ENCODE measurements at regions not wholly inside any gene's neighbourhood (a gene's known extent, or its start where the extent isn't known, plus 50 kb on each side); places are given as distances from the start of the nearest gene placed in this dataset.
"Not testable (repeated sequence)": the region's sequence is repeated elsewhere in the genome, so short reads cannot be mapped to it uniquely, and the experiment has no call there.

DNA sequence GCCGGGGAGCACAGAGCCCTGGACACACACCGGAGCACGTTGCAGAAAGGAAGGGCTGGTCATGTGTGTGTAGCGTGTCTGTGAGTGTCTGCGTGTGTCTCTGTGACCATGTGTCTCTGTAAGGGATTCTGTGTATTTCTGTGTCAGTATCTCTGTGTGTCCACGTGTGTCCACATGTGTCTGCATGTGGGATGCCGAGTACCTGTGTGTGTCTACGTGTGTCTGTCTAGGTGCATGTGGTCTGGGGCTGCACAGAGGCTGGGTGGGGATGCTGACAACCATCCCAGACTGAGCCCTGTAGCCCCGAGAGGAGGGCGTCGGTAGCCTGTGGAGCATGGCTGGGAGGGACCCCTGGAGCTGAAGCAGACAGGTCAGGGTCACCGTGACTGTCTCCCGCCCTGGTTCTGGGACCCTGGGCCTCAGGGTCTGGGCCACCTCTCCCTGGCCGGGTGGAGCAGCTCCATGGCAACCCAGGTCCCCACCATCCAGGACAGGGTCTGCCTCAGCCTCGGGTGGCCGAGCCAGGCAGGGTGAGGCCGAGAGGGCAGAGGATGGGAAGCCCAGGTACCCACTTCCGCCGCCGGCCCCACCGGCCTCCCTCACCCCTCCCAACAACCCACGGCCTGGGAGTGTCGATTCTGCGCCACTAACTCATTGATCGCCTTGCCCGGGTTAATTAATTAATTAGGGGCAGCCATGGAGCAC, 122.7 kb downstream of the FAM53A start:
- FAIRE-seq = no peak
- no peak for DNase-seq (ENCODE audit: low spot score)

DNA sequence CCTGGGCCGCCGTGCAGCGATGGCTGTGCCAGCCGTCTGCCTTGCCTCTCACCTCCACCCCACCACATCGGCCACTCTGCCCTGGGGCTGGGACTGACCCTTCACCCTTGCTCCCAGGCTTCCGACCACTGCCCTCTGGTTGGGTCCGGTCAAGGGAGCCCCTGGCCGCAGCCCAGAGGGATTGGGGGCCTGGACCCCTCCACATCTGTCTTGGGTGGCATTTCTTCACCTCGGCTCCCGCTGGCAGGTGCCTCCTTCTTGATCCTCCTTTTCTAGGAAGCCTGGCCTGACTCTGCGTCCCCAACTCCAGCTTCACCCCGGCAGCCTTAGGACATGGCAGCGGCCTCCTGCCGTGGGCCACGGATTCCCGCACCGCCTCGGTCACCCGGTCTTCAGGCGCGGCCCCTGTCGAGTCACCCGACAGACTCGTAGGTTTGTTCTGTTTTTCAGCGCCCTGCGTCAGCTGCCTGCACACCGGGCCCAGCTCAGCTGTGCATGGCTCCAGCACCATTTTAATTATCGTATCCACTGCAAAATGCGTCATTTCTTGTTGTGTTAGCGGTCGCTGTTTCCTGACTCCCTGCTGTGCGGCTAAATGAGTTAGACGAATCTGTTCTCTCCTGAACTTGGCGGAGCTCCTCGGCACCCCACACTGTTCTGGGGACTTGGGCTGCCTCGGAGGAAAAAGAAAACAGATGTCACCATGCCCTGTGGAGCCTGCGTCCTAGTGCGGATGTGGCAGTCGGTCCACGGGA, 124.0 kb downstream of the FAM53A start:
- FAIRE-seq (no peak), DNase-seq (ENCODE audit: low spot score) (no peak)

DNA sequence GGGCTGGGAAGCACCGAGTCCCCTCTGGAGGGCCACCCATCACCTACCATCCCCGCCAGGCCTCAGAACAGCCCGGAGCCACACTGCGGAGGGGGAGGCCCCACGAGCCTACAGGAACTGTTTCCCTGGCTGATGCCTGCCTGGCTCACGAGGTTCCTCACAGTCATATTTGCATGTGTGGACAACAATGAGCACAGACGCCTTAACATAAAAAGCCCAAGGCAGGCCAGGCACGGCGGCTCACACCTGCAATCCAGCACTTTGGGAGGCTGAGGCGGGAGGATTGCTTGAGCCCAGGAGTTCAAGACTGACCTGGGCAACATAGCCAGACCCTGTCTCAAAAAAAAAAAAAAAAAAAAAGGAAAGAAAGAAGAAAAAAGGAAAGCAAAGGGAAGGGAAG, 125.9 kb downstream of the FAM53A start:
- FAIRE-seq = no peak
- DNase-seq (ENCODE audit: low spot score) = no peak

DNA sequence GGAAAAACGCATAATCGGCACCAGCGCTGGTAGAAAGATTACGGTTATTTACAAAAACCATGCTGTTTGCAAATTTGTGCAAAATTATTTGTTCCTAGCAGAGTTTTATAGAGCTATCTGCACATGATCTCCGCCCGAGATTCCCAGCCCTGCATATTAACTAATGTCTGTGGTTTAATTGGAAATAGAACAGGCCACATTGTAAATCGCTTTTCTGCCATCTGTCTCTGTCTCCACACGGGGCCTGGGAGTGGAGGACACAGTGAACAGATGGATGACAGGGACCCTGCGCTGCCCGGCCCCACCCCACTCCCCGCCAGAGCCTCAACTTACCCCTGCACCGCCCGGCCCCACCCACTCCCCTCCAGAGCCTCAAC, 126.9 kb downstream of the FAM53A start:
- no peak for FAIRE-seq
- DNase-seq (ENCODE audit: low spot score) = no peak

DNA sequence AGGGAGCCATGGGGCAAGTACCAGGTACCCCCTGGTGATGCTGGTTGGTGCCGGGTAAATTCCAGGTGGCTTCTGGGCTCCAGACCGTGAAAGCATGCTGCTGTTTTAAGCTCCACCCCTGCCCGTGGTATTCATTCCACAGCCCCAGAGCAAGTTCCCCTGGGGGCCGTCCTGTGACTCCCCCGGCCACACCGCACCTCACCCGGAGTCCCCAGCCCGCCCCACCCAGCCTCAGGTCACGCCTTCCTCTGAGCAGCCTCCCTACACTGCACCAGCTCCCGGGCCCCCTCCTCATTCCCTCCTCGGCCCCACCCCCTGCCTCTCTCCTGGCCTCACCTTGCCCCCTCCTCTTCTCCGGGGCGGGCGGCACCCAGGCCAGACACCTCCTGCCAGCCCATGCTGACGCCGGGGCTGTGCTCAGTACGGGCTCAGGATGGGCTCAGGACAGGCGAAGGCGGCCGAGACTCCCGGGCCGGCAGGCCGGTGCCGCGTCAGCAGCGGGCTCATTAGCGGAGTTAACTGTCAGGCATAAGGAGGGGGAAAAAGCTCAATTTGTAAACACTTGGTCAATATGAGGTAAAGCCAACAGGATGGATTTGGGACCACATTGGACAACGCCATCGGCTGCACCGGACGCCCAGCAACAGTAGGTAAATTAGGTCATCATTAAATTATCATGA, 127.4 kb downstream of the FAM53A start:
- no peak for FAIRE-seq

DNA sequence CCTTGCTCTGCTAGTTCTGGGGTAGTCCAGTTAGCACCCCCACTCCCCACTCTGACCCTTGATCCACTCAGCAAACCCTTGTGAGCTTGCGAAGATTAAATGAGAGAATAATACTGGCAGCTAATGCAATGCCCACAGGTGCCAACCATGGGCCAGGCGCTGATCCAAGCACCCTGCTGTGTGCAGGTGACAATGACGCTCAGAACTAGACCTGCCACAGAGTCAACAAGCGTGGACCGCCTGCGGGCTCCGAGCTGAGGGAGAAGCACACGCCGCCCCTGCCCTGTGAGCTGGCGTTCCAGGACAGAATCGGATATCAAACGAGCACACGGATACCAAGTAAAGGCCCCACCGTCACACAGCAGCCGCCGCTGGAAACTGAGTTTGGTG, 129.2 kb downstream of the FAM53A start:
- DNase-seq (ENCODE audit: low spot score) (no peak), FAIRE-seq (no peak)

More for the DNA sequence above, 127.4 kb downstream of the FAM53A start:
- no peak for DNase-seq (ENCODE audit: low spot score)

DNA sequence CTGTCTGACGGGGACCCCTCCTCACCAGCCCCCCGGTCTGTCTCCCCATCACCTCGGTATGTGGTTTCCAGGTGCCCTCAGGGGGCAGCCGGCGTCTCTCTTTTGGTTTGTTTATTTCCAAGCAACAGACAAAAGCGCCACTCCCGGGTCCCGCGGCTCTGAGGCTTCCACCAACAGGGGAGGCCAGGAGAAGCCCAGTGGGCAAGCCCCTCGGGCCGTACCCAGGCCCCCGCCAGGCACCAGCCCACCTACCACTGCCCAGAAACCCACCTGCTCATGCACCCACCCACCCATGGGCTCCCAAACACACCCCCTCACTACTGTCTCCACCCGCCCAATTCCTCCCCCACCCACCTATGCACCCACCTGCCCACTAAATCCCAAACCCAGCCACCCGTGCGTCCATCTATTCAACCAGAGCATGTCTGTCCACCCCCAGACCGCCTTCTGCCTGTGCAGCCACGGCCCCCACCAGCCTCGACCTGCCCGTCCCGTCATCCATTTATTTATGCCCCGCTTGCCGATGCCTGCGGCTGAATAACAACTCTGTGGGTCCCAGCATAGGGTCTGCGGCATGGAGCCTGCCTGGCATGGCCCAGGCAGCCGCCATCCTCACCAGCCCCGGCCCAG, 129.8 kb downstream of the FAM53A start:
- DNase-seq (ENCODE audit: low spot score) (no peak), FAIRE-seq (no peak)

DNA sequence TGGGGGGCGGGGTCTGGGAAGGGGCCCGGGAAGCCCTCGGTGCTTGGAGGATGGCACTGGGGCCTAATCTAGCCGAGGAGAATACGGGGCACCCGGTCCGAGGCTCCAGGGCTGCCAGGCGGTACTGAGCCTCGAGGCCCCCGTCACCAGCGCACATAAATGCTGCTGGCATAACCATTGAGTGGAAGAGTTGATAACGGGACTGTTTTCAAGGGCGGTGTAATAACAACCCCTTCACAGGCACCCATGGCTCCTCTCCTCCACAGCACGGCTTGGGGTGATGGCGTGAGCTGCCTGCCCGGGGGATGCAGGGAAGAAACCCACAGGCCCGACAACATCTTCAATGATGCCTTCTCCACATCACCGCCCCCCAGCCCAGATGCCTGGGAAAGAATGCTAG, 130.7 kb downstream of the FAM53A start:
- no peak for FAIRE-seq
- DNase-seq (ENCODE audit: low spot score) = no peak

DNA sequence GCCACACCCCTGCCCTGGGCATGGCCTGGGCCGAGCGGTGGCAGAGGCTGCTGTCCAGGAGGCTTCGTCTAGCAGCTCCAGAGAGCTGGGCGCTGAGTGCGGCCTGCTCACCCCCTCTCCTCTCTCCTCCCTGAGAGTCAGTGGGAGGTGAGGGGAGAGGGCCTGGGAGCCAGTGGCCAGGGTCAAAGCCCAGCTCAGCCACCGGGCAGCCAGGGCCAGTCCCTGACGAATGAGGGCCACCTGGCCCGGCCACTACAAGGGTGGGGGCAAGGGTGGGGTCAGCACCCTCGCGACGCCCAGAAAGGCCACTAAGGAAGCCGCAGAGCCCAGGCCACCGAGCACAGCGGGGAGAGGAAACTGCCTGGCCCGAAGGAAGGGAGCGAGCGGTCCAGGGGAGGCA, 131.7 kb downstream of the FAM53A start:
- no peak for FAIRE-seq

DNA sequence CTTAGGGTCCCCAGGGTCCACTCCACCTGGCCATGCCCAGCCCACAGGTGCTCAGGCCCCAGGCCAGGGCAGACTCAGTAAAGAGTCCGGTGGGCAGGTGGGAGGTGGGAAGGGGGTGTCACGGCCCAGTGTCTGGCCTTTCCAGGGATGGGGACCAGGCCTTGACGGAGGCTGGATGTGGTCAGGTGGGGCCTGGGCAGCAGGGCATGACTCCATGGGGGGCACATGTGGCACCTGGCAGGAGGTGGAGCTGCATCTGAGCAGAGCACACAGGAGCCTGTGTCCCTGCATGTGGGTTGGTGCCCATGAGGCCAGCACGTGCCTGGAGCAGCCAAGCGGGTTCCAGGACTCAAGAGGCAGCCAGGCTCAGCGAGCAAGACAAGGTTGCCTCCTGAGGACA, 132.9 kb downstream of the FAM53A start:
- no peak for FAIRE-seq

More for the DNA sequence above, 131.7 kb downstream of the FAM53A start:
- no peak for DNase-seq (ENCODE audit: low spot score)

DNA sequence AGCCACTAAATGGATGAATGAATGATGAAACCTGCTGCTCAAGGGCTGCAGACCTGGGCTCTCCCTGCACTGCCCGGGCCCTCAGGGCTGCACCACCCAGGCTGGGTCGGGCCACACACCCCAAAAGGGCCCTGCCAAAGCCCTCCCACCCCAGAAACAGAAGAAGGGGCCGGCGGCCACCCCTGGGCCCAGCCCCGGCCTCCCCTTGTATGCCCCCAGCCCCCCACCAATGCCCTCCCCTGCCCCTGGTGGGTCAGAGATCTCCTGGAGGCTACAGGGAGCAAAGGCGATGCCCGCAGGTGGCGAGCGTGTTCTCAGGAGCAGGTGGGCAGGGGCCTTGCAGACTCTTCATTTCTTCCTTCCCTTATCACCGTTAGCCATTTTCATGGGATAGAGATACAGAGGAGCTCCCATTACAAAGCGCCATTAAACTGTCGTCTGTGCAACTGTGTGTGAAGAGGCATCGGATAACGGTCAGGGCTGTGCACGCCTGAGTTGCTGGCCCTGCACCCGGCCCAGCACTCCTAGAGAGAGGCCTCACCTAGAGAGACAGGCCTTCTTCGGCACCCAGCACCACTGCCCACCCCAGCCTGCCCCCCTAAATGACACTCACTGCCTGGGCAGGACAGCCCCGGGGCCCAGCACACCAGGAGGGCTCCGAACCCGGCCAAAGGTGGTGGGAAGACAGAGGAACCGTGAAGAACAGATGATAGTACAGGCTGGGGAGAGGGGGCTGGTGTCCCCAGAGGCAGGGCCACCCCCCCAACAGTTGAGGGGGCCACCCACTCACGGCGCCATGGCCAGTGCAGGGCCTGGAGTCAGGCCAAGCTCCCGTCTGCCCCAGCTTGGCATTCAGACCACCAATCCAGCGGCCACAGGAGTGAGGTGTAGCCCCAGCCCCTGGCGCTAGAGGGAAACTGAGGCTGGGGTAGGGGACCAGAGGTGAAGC, 133.7 kb downstream of the FAM53A start:
- no peak for DNase-seq (ENCODE audit: low spot score)
- no peak for FAIRE-seq

More for the DNA sequence above, 132.9 kb downstream of the FAM53A start:
- DNase-seq (ENCODE audit: low spot score) = no peak

DNA sequence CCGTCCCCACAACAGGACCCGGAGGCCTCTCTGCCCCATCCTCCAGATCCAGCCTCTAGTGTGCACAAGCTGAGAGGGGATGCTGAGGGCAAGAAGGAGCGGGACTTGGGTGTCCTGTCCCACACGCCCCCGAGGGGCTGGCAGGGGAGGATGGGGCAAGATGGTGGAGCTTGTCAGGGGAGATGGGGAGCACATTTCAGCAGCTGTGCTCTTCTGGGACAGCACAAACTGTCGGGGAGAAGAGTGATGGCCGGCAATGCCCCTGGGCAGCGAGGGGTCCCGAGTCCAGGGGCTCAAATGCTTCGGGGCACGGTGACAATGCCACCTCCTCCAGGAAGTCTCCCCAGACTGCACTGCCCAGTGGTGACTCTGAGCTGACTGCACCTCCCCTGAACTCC, 134.5 kb downstream of the FAM53A start:
- FAIRE-seq (no peak), DNase-seq (ENCODE audit: low spot score) (no peak)

DNA sequence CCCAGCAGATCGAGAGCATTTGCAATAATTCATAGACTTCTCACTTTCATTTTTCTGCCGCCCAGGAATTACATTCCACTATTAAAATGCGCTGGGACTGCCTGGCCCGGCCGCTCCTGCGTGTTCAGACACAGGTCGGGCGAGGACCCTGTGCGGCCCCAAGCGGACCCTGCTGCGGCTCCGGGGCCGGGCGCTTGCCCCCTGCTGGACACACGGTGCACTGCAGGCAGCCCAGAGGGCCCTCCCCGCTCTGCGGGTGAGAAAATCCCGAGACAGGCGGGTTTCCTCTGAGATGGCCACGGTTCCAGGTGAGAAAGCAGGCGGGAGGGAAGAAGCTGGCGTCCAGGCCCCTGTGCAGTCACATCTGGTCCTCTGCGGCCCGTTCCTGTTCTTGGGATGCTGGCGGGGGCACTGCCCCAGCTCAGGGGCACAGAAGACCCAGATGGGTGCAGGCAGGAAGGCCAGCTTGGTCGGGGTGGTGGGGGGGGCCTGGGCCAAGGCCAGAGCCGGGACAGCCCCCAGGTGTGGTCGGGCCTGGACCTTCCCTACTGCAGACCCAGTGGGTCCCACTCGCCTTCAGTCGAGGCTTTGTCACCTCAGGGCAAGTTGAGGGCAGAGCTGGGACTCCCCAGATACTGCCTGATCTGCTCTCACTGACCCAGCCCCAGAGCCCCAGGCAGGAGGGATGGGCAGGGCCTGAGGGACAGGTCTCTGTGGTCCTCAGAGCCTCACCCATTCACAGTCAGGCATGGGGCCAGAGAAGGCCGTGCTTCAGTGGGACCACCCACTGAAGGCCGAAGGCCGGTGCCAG, 135.1 kb downstream of the FAM53A start:
- not testable (repeated sequence) for FAIRE-seq
- DNase-seq (ENCODE audit: low spot score) = peak; percentile 51

DNA sequence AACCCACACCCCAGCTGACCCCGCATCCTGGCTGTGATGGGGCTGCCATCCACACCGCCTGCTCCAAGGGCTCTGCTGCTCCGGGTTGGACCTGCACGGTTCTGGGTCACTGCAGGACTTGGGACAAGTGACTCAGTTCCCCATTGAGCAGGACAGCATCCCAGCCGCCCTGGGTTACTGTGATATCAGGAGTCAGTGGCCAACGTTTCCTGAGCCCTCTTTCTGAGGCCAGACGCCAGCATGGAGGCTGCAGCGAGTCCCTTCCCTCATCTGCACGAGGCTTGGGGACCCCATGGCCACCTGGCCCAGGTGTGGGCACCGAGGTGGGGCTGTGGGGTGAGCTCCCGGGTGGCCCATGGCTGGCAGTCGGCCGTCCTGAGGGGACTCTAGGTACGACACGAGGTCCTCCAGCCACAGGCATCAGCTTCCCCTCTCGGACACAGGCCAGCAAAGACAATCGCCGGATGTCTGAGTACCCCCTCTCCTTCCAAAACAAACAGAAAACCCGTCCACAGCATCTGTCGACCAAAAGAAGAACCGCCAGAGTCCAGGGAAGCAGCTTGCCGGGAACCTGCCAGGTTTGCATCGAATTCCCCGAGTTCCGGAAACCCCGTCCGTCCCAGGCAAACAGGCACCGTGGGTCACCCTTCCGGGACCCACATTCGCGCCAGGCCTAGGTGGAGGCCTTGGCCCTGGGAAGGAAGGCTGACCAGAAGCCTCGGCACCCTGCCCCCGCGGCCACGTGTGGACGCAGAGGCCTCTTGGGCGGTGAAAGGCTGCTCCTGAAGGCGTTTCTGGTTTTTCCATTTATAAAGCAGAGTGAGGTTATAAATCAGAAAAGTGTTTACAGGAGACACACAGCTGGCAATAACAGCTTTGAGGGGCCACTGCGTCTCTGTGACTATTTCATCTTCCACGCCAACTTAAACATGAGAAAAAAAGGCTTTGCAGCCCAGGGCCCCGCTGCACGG, 136.0 kb downstream of the FAM53A start:
- no peak for DNase-seq (ENCODE audit: low spot score)
- no peak for FAIRE-seq

DNA sequence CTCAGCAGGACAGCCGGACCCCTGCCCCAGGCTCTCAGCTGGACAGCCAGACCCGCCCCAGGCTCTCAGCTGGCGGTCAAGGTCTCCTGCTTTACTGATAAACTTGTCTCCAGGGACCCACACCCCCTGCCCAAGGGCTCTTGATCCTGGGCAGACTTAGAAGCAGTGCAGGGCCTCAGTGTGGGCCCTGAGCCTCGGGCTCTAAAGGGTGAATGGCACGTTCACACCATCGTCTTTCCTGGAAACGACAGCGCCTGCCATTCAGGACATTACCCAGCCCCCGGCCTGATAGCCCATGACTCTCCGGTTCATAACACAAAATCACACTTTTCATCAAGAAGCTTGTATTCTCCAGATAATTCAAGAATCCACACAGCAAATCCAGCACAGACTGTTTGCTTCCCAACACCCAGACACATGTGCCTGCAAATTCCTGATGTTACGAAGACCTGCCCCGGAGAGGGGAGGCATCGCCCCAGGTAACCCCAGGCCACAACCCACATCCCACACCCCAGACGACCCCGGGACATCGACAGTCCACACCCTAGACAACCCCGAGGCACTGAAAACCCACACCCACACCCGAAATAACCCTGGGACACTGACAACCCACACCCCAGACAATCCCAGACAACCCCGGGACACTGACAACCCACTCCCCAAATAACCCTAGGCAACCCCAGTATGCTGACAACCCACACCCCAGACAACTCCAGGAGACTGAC, 136.8 kb downstream of the FAM53A start:
- no peak for DNase-seq (ENCODE audit: low spot score)
- FAIRE-seq = no peak

DNA sequence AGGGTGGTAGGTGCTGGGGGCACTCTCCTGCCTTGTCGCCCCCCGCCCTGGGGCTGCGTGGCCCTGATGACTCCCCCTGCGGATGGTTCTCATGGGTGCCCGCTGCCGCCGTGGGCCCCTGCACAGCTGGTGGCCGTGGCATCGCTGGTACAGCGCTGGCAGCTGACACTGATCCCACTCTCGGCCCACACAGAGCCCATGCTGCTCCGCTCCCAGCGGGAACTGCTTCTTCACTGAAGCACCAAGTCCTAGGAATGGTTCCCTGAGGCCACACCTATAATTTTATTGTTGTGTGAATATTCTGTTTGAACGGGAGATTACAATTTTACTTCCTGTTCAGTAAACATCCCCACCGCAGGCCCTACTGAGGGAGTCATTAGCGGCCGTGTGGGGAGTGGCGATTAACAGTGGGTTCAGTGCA, 138.6 kb upstream of the NKX1-1 start:
- no peak for FAIRE-seq
- no peak for DNase-seq (ENCODE audit: low spot score)

DNA sequence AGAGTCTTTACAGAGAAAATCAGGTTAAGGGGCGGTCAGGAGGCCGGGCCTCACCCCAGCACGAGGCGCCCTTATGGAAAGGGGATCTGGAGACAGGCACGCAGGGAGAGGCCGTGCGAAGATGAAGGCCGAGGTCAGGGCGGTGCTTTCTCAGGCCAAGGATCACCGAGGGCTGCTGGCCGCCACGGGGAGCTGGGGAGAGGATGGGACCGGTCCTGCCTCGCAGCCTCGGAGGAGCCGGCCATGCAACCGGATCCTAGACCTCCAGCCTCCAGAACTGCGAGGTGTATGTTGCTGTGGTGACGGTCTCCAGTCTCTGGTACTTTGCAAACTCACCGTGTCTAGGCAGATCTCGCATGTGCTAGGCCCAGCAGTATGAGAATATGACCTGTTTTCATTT, 138.2 kb upstream of the NKX1-1 start:
- not testable (repeated sequence) for FAIRE-seq; DNase-seq (ENCODE audit: low spot score)

DNA sequence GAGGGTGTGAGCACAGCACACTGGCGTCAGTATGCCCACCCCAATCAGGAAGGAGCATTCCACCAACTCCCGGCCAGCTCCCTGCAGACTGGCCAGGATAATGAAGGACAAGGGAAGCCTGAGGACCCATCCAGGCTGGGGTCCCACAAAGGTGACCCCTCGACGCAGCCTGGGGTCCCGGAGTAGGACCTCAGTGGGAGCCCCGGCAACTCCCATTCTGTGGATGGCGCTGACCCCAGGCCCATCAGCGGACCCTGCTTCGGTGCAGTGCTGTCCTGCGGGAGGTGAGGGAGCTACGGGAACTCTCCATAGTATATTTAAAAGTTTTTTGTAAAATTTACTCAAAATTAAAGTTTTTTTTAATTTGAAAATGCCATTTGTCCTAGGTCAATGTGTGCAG, 137.7 kb upstream of the NKX1-1 start:
- FAIRE-seq = no peak
- DNase-seq (ENCODE audit: low spot score) = no peak

Data from urothelium cell line (cell line).